Fibroblast of lung (primary cell): ENCODE measurements at regions not wholly inside any gene's neighbourhood (a gene's known extent, or its start where the extent isn't known, plus 50 kb on each side); places are given as distances from the start of the nearest gene placed in this dataset.

Experiments used
- EZH2 ChIP-seq: IDR thresholded peaks from 2 replicates; pipeline ENCODE4 v1.5.1; 2012; ENCODE audit warnings: low read length, control low read depth, mild to moderate bottlenecking; ENCODE audit errors: missing control alignments
- TF ChIP-seq, protein P1 (sequence below), 2 donors: IDR thresholded peaks in 1 of 2; conservative IDR thresholded peaks in 1 of 2; 1 replicate in 1 of 2; 2 replicates in 1 of 2; pipeline ENCODE4 v1.5.1; 2011 to 2012; ENCODE audit warnings: low read length in 2 of 2, control low read depth in 1 of 2, inconsistent platforms in 1 of 2, low read depth in 1 of 2, mild to moderate bottlenecking in 1 of 2

DNA sequence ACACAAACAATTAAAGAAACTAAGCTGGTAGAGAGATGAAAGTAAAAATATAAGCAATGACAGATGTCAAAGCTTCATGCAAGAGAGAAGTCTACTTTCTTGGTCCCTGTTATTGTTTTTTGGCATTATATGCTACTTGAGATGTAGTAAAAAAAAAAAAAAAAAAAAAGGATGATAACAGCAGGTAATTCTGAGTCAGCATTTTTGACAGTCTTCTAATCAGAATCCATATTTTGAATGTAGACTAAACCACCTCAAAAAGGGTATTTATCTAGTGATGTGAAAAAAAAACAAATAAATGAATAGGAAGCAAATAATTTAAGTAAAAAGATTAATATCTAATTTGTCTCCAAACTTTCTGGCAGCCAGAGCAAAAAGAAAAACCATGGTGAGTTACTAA is 422.2 kb upstream of the CPEB2 start:
- TF ChIP-seq, protein P1, sequence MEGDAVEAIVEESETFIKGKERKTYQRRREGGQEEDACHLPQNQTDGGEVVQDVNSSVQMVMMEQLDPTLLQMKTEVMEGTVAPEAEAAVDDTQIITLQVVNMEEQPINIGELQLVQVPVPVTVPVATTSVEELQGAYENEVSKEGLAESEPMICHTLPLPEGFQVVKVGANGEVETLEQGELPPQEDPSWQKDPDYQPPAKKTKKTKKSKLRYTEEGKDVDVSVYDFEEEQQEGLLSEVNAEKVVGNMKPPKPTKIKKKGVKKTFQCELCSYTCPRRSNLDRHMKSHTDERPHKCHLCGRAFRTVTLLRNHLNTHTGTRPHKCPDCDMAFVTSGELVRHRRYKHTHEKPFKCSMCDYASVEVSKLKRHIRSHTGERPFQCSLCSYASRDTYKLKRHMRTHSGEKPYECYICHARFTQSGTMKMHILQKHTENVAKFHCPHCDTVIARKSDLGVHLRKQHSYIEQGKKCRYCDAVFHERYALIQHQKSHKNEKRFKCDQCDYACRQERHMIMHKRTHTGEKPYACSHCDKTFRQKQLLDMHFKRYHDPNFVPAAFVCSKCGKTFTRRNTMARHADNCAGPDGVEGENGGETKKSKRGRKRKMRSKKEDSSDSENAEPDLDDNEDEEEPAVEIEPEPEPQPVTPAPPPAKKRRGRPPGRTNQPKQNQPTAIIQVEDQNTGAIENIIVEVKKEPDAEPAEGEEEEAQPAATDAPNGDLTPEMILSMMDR (conservative IDR thresholded peaks at IDR 0.05 in 1 of 2, IDR thresholded peaks at IDR 0.05 in 1 of 2; ENCODE audit: low read depth in 1 of 2, low read length in 2 of 2) = no peak
- TF ChIP-seq EZH2 = no peak
